Suppressor macrophage treated with lipopolysaccharide for 4 hours (primary cell): ENCODE measurements at regions not wholly inside any gene's neighbourhood (a gene's known extent, or its start where the extent isn't known, plus 50 kb on each side); places are given as distances from the start of the nearest gene placed in this dataset.

Source experiments
- DNase-seq: peaks from one replicate; pipeline ENCODE4 v3.0.0-alpha.2; 2020

DNA sequence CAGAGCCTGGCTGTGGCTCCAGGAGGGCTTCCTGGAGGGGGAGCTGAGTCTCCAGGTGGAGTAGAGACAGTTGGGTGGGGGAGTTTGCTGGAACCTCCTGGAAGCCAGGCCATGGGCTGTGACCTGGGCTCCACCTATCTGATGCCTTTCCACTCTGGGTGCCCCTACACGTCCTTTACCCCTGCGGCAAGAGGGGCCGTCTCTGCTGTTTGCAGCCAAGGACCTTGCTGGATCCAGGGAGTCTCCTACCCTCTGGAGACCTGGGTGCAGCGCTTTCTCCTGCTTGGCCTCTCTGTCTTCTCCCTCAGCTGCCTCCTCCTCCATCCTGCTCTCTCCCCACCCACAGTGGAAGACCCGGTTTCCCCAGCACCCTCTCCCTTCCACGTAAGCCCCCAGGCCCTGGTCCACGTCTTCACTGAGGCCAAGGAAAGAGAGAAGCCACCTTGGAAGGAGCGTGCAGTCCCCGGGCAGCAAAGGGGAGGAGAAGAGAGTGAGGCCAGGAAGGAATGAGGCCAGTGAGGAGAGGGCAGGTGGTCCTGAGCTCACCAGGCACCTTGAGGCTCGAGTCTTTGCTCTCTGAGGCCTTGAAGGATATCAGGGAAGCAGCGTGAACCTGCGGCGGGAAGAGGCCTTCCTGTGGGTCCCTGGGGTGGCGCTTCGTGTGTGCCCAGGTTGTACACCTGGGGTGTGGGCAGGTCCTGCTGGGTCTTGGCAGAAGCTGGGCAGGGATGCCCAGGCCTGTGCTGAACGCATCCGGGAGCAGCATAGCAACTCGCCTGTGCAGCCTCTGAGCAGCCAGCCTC lies 294.3 kb upstream of the RTL1 start:
- DNase-seq, result no peak

DNA sequence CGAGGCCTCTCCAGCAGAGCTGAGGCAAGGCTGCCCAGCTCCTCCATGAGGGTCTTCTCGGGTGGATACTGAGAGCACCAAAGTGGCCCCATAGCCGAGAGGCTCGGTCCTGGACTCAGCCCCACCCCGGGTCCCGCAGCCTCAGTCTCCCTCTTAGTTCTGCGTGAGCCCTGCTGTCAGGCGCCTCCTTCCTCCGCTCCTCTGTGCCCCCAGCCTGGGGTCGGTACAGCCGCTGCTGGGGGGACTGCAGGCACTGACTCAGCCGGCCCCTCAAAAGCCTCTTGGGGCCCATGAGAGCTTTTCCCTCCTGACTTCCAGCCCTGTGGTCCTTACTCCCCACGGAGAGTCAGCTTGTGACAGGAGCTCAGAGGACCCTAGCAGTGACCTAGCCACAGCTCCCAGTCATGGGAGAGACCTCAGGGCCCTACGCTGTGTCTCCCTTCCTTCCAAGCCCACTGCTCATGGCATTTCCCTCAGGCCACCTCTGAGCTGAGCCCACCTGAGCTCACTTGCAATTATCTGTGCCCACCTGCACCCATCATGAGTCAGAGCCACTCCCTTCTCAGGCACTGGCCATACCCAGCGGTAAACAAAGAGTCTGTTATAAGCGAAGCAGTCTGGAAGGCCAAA lies 295.0 kb upstream of the RTL1 start:
- no peak for DNase-seq

DNA sequence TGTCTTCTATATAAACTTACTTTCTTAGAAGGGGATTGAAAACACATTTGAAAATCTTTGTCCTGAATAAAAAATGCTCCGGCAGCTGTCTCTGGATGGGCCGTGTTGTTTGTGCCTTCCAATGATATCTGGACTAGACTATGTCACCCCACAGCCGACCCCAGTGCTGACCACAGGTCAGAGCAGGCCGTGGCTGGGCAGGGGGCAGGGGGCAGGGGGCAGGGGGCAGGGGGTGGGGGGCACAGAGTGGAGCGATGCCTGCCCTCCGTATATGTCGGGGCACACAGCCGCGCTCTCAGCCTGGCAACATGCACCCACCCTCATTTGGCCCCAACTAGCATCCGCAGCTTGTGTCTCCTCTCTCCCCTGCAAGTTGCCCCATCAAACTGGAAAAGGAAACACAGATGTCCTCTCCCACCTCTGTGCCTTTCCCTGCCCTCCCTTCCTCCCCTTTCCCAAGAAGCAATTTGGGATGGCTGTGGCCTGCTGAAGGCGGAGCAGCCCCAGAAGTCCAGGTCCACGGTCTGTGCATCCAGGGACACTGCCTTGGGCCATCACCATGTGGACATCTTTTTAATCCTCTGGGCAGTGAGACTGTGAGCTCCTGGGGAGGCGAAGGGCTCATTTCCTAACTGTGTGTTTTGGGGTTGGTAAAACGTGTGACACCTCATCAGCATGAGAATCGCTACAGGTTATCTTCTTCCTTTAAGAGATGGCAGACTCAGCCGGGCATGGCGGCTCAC lies 295.7 kb upstream of the RTL1 start:
- DNase-seq, result no peak

- no peak for DNase-seq
Observed at GRCh38 chr14:101200008-101200649, 296.6 kb upstream of the RTL1 start.

GRCh38 chr14:101200650-101201516 lies 297.4 kb upstream of the RTL1 start:
- no peak for DNase-seq

DNA sequence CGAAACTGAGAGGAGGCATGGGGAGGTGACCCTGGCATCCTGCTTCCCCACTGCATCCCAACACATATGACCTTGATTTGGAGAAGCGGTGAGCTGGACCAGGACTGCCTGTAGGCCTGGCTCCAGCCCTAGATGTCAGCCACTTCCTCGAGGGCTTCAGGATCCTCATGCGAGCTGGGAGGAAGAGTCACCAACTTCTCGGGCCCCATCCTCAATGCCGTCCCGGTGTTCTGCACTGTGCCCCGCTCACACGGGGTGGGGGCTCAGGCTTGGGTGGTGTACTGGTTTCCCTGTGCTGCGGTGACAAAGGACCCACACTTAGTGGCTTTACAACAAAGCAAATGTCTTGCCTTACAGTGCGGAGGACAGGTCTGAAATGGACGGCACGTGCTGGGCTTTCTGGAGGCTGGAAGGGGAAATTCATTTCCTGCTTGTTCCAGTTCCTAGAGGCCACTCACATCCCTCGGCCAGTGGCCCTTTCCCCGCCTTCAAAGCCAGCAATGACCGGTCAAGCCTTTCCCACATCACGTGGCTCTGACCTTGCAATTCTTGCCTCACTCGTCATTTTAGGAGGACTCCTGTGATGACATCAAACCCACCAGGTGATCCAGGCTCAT lies 298.1 kb upstream of the RTL1 start:
- DNase-seq, result no peak

DNA sequence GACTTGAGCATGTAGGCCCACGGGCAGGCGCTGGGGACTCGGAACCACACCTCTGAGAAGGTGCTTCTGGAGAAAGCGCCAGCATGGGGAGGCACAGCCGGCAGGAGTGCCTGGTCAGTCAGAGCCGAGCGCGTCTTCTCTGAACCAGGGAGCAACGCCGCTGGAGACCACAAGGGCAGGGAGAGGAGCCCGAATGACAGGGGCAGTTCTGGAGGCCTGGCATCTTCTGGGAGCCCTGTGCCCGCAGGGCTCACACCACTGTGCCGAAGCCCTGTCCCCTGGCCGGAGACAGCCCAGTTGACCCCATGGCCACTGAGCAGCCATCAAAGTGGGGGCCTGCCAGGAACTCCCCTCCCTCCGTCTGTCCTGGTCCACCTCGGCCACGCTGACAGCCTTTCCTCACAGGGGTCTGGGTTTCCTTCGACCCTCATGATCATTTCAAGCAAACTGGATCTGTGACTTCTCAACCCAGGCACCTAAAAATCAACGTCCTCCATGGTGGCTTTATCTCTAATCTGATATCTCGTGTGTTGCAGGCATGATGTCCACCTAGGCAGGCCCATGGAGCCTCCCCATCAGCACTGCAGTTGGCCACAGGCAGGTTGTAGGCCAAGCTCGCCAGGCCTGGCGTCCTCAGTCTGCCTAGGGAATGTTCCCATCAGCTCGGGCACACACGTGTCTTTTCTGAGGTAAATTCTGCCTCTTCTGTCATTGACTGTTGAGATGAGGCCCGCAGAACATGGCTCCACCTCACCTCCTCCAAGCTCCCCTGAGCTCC lies 299.3 kb upstream of the RTL1 start:
- DNase-seq, result no peak

DNA sequence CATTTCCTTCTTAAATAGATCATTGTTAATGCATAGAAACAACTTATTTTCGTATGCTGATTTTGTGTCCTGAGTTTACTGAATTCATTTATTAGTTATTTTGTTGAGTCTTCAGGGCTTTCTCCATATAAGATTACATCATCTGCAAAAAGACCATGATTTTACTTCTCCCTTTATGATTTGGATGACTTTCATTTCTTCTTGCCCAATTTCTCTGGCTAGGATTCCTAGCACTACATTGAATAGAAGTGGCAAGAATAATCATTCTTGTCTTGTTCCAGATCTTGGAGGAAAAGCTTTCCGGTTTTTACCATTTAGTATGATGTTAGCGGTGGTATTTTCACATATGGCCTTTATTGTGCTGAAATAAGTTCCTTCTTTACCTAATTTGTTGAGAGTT lies 303.0 kb upstream of the RTL1 start:
- no peak for DNase-seq

- DNase-seq, result no peak
Observed at GRCh38 chr14:101207041-101207440, 303.5 kb upstream of the RTL1 start.

DNA sequence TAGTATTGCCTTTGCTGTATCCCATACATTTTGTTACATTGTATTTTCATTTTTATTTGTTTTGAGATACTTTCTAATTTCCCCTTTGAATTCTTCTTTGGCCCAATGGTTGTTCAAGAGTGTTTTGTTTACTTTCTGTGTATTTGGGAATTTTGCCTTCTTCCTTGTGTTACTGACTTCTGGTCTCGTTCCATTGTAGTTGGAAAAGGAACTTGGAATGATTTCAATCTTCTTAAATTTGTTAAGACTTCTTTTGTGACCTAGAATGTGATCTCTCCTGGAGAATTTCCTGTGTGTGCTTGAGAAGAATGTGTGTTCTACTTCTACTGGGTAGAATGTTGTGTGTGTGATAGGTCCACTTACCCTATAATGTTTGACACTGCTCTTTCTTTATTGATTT lies 304.4 kb upstream of the RTL1 start:
- no peak for DNase-seq

DNA sequence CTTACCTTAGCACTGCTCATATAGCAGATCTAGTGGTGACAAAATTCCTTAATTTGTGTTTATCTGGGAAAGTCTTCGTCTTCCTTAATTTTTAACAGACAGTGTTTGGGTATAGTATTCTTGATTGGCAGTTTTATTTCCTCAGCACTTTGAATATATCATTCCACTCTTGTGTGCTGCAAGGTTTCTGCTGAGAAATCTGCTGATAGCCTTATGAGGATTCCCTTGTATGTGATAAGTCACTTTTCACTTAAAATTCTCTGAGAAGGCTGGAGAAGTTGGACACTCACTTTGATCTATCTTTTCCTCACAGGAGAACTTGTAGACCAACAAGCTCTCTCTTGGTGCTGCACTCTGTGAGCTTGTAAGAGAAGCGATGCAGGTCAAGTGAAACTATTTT lies 306.1 kb upstream of the RTL1 start:
- DNase-seq, result no peak

DNA sequence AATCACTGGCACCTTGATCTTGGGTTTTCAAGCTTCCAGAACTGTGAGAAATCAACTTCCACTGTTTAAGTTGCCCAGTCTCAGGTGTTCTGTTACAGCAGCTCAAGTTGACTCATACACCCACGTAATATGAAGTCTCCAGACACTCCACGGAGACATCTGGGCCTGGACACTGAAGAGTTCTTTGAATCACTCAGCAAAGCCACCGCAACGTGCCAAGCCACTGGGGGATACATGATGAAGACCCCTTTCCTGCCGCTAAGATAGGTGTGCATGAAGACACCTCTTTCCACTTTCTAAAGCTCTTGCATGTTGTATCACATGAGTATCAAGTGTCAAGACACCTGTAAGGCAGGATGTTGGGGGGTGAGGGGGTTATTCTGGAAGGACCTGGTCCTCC lies 311.7 kb upstream of the RTL1 start:
- no peak for DNase-seq

- DNase-seq, result no peak
Observed at GRCh38 chr14:101215927-101216326, 312.4 kb upstream of the RTL1 start.

DNA sequence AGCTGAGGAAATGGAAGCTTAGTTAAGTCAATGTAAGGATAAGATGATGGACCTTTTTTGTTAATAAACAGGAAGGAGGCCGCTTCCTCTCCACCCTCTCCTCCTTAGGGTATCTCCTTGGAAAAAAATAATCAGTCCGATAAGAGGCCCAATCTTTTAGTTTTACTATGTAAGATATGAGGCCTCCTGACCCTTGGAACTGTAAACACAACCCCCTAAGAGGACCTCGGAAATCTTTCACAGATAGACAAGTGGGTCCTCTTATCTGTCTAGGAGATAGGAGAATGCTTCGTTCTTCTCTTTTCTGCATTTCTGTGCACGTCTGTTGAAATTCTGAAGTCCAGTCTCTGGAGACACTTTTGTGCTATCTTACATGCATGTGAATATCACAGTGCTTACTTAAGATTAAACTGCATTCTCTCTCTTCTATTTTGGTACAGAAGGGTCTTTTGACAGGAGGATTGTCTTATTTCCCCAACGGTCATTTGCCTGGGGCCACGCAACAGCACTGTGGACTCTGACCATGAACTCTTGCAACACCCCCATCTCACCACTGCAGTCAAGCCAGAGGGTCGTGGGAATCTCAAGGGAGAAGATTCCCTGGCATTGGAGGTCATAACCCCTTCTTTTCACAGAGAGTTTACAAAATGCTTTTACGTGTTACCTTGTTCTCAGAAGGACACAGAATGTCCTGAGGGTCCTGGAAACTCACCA lies 313.0 kb upstream of the RTL1 start:
- no peak for DNase-seq

DNA sequence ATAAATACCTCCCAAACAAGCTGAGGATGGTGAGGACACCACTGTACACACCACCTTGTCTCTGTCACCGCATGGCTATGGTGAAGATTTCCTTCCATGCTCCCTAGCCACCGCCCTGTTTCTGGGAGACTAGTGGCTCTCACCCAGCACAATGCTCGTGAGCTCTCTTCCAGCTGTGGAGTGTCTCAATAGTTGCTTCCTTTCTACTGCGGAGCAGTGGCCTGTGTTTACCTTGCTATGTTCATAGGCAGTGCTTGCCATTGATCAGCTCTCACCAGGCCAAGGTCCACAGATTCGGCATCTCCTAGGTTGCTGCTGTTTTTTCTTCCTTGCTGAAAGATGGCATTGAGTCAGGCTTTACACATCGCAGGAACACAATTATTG lies 313.6 kb upstream of the RTL1 start:
- DNase-seq, result no peak

- DNase-seq, result no peak
Observed at GRCh38 chr14:101217616-101218371, 314.3 kb upstream of the RTL1 start.

DNA sequence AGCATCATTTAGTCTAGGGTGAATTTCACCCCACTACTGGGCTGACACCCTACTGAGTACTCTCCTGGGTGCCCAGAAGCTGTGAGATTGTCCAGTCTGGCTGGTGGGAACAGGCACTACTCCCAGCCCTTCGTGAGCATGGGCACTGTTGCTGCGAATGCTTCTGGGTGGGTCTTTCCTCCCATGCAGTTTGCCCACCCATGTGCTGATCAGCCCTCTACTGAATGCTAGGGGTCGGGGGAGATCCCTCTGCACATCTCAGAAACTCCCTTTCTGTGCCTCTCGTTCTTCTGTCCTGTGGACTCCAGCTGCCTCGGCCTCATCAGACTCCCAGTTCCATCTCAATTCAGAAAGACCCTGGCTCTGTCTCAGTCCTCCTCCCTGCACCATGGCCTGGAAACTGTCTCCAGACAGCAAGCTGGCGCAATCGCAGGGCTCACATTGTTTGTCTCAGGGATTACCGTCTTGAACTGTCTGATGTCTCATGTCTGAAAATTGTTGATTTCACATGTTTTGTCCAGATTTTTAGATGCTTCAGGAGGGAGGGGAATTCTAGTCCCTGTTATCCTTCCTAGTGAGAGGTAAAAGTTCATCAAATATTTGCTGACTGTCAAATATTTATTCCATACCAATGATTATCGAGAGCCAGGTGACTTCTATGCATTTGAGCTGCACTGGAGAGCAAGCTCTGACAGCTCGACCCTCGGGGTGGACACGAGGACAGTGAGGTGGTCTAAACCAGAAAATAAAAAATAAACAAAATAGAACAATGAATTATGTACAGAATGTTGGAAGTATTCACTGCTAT lies 316.6 kb upstream of the RTL1 start:
- no peak for DNase-seq

GRCh38 chr14:101220921-101221510 lies 317.5 kb upstream of the RTL1 start:
- no peak for DNase-seq
